Right lobe of liver (tissue), 4 donors: ENCODE measurements at regions not wholly inside any gene's neighbourhood (a gene's known extent, or its start where the extent isn't known, plus 50 kb on each side); places are given as distances from the start of the nearest gene placed in this dataset.

Experiments used
- POLR2A ChIP-seq: fragments of 450-650 bp; IDR thresholded peaks from one replicate; pipeline ENCODE4 v1.6.1; 2017; ENCODE audit warnings: antibody characterized with exemption, mild to moderate bottlenecking
- TF ChIP-seq, protein P1 (sequence below), 4 donors: fragments of 200-600 bp in 3 of 4; fragments of 450-650 bp in 1 of 4; IDR thresholded peaks; one replicate each; pipeline versions ENCODE4 v1.5.1 to v1.8.0; 2016 to 2022; ENCODE audit warnings: antibody characterized with exemption in 4 of 4, mild to moderate bottlenecking in 2 of 4
- donor health status: DM: no; HTN: no; CAD: no.
- donor health status: DM: no; HTN: no; CAD: no.
- donor health status: DM: no; HTN: yes; CAD: no.

DNA sequence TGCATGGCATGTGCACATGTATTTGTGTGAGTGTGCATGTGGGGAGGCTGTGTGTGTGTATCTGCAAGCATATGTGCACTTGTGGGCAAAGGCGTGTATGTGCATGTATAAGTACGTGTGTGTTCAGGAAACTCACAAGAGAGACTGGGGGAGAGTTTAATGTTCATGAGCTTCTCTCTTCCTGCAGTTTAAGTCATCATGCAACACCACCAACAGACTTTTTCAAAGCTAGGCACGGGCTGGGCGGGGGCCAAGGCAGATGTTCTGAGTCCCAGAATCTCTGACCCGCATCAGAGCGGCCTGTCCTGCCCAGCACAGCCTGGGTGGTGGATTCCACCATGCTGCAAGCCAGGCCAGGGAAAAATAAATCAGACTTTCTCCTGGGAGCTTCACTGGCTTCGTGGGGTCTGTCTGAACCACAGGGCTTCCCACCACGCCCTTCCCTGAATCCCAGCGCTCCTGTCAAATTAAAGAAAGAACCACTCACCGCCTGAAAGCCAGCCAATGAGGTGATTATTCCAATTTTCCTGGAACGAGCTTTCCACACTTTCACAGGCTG is 75.7 kb downstream of the PITPNM2 start:
- TF ChIP-seq, protein P1, sequence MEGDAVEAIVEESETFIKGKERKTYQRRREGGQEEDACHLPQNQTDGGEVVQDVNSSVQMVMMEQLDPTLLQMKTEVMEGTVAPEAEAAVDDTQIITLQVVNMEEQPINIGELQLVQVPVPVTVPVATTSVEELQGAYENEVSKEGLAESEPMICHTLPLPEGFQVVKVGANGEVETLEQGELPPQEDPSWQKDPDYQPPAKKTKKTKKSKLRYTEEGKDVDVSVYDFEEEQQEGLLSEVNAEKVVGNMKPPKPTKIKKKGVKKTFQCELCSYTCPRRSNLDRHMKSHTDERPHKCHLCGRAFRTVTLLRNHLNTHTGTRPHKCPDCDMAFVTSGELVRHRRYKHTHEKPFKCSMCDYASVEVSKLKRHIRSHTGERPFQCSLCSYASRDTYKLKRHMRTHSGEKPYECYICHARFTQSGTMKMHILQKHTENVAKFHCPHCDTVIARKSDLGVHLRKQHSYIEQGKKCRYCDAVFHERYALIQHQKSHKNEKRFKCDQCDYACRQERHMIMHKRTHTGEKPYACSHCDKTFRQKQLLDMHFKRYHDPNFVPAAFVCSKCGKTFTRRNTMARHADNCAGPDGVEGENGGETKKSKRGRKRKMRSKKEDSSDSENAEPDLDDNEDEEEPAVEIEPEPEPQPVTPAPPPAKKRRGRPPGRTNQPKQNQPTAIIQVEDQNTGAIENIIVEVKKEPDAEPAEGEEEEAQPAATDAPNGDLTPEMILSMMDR (IDR thresholded peaks at IDR 0.05) = no peak
- no peak for TF ChIP-seq POLR2A
